K562 (cell line): ENCODE measurements at regions not wholly inside any gene's neighbourhood (a gene's known extent, or its start where the extent isn't known, plus 50 kb on each side); places are given as distances from the start of the nearest gene placed in this dataset.

ENCODE experiments used
- AFF4 ChIP-seq: sonication (generic); formaldehyde crosslinking; IDR thresholded peaks from 2 replicates; pipeline ENCODE4 v1.8.0; 2023; ENCODE audit warnings: mild to moderate bottlenecking, missing genetic modification reagents
- BRF2 ChIP-seq: IDR thresholded peaks from 3 replicates; pipeline ENCODE4 v1.6.1; 2011; ENCODE audit warnings: borderline replicate concordance, mild to moderate bottlenecking; ENCODE audit not compliant: insufficient read length, insufficient read depth
- CTCF ChIP-seq, 3 experiments: IDR thresholded peaks in 2 of 3; conservative IDR thresholded peaks in 1 of 3; 2 replicates each; pipeline ENCODE4 v1.5.1; 2011 to 2012; ENCODE audit warnings: low read length in 3 of 3, mild to moderate bottlenecking in 3 of 3, control low read depth in 2 of 3, improper control_type of control experiment in 1 of 3, inconsistent platforms in 1 of 3, low read depth in 1 of 3, mixed read lengths in 1 of 3, moderate library complexity in 1 of 3; ENCODE audit not compliant: insufficient read depth in 2 of 3
- DIDO1 ChIP-seq: fragments of 450-650 bp; IDR thresholded peaks from 2 replicates; pipeline ENCODE4 v1.6.1; 2016; ENCODE audit warnings: low read depth, missing biosample characterization, missing genetic modification characterization
- E2F3 ChIP-seq: fragments of 250-450 bp; sonication (Bioruptor Pico); IDR thresholded peaks from 2 replicates; pipeline ENCODE4 v1.4.0; 2020; ENCODE audit warnings: mild to moderate bottlenecking
- HES1 ChIP-seq: fragments of 450-650 bp; IDR thresholded peaks from 2 replicates; pipeline ENCODE4 v1.6.1; 2016; ENCODE audit warnings: low read depth, mild to moderate bottlenecking, moderate library complexity
- KLF16 ChIP-seq: IDR thresholded peaks from 2 replicates; pipeline ENCODE4 v1.6.1; 2016; ENCODE audit warnings: antibody characterized with exemption
- MAX ChIP-seq: sonication (generic); formaldehyde crosslinking; IDR thresholded peaks from 2 replicates; pipeline ENCODE4 v1.9.0; 2022; ENCODE audit warnings: mild to moderate bottlenecking, missing genetic modification reagents
- MBD2 ChIP-seq: sonication (generic); IDR thresholded peaks from 2 replicates; pipeline ENCODE4 v1.6.1; 2016; ENCODE audit warnings: low read depth, borderline replicate concordance
- SRSF3 ChIP-seq: fragments of 200-400 bp; formaldehyde crosslinking; IDR thresholded peaks from 2 replicates; pipeline ENCODE4 v1.6.1; 2016; ENCODE audit warnings: mild to moderate bottlenecking, low read length, moderate library complexity; ENCODE audit not compliant: insufficient read depth
- SRSF7 ChIP-seq: fragments of 200-400 bp; formaldehyde crosslinking; optimal IDR thresholded peaks from 2 replicates; pipeline ENCODE3; 2017; ENCODE audit warnings: mild to moderate bottlenecking, low read depth, low read length
- XRCC4 ChIP-seq: IDR thresholded peaks from one replicate; pipeline ENCODE4 v1.6.1; 2011; ENCODE audit not compliant: insufficient read depth, insufficient read length; ENCODE audit errors: extremely low read depth
- ZFP30 ChIP-seq: fragments of 250-450 bp; sonication (Bioruptor Pico); IDR thresholded peaks from 2 replicates; pipeline ENCODE4 v1.8.0; 2022; ENCODE audit warnings: moderate library complexity, mild to moderate bottlenecking, inconsistent platforms, borderline replicate concordance
- ZNF224 ChIP-seq: sonication (generic); formaldehyde crosslinking; IDR thresholded peaks from 2 replicates; pipeline ENCODE4 v1.8.0; 2022; ENCODE audit warnings: mild to moderate bottlenecking, missing genetic modification reagents
- ZNF507 ChIP-seq: conservative IDR thresholded peaks from 2 replicates; pipeline ENCODE4 v1.6.1; 2017; ENCODE audit warnings: missing genetic modification characterization, missing compliant biosample characterization
- ZNF699 ChIP-seq: fragments of 250-450 bp; sonication (Bioruptor Pico); IDR thresholded peaks from 2 replicates; pipeline ENCODE4 v1.8.0; 2021; ENCODE audit warnings: mild to moderate bottlenecking, moderate library complexity; ENCODE audit not compliant: insufficient replicate concordance
- ZNF778 ChIP-seq: fragments of 450-650 bp; formaldehyde crosslinking; IDR thresholded peaks from 2 replicates; pipeline ENCODE4 v1.4.0; 2020; ENCODE audit warnings: mild to moderate bottlenecking, moderate library complexity

GRCh38 chr1:166705376-166706289 is 133.6 kb upstream of the POGK start (continued):
- TF ChIP-seq BRF2: no peak
- TF ChIP-seq ZNF224 (CRISPR knock-in tag): no peak
- TF ChIP-seq ZNF507 (tag): no peak
- peak; percentile 100 for TF ChIP-seq KLF16
- no peak for TF ChIP-seq DIDO1 (tag)
- no peak for TF ChIP-seq SRSF7
- no peak for TF ChIP-seq XRCC4
- peak; percentile 94 for TF ChIP-seq HES1
- TF ChIP-seq AFF4: no peak
- TF ChIP-seq ZNF699 (CRISPR knock-in tag): no peak
- peak; percentile 89 for TF ChIP-seq MBD2
- TF ChIP-seq CTCF (IDR thresholded peaks at IDR 0.05 in 2 of 3, conservative IDR thresholded peaks at IDR 0.05 in 1 of 3; ENCODE audit: insufficient read depth in 2 of 3, low read depth in 1 of 3, low read length in 3 of 3): no peak
- no peak for TF ChIP-seq E2F3 (CRISPR knock-in tag)
- TF ChIP-seq ZNF778 (CRISPR knock-in tag): no peak
- no peak for TF ChIP-seq SRSF3
- TF ChIP-seq ZFP30 (CRISPR knock-in tag): no peak
- no peak for TF ChIP-seq MAX (CRISPR knock-in tag)
